K562 (cell line): ENCODE measurements at regions not wholly inside any gene's neighbourhood (a gene's known extent, or its start where the extent isn't known, plus 50 kb on each side); places are given as distances from the start of the nearest gene placed in this dataset.

Experiments used
- ATAC-seq: fragments of 200-7000 bp; cut with Tn5 transposase; 3 replicates; pipeline ENCODE4 v1.9.1; 2020; ENCODE audit warnings: moderate library complexity
- BruUV-seq: library from RNA; stranded (reverse); fragments of 400-500 nt; replicated peaks from 2 replicates; lab custom pipeline; 2021; lab: Mats Ljungman, UMichigan
- CTCF ChIA-PET: fragments of 300-600 bp; formaldehyde crosslinking; extraction: SDS; loops from one replicate; lab custom pipeline; 2021; ENCODE audit warnings: low intra/inter-chr PET ratio; lab: Yijun Ruan, JAX
- POLR2A ChIA-PET: fragments of 300-600, 350-650 bp; sonication (Branson Sonifier 250); formaldehyde crosslinking; extraction: SDS; loops from one replicate; lab custom pipeline; 2021; ENCODE audit warnings: antibody characterized with exemption, inconsistent platforms; lab: Yijun Ruan, JAX
- DNase-seq, 4 experiments: peaks; one replicate each; pipeline versions ENCODE4 v3.0.0 to v3.0.0-alpha.2; 2011 to 2018; ENCODE audit warnings: low spot score in 3 of 4, mixed read lengths in 3 of 4; ENCODE audit errors: extremely low read depth in 1 of 4
- FAIRE-seq: peaks from 2 replicates; lab custom pipeline; 2011; peaks lifted over from hg19 to GRCh38; lab: Jason Lieb, UNC
- H2AFZ ChIP-seq: 2 replicates; pipeline ENCODE4 v1.6.0; 2011; ENCODE audit warnings: low read depth, low read length, control low read depth, inconsistent platforms
- H3K27ac ChIP-seq: fragments of 200-600 bp; 3 replicates; pipeline ENCODE4 v1.8.0; 2011; ENCODE audit warnings: low read depth, mild to moderate bottlenecking, control low read depth, inconsistent platforms, low read length, moderate library complexity, mixed read lengths; ENCODE audit errors: extremely low read depth
- H3K27me3 ChIP-seq, 2 experiments: fragments of 300-600 bp in 1 of 2; 2 replicates in 1 of 2; 3 replicates in 1 of 2; pipeline versions ENCODE4 v1.6.0 to v1.8.0; 2011; ENCODE audit warnings: inconsistent platforms in 2 of 2, low read length in 2 of 2, mild to moderate bottlenecking in 1 of 2, mixed read lengths in 1 of 2, moderate library complexity in 1 of 2; ENCODE audit not compliant: control insufficient read depth in 2 of 2, insufficient read depth in 2 of 2
- H3K36me3 ChIP-seq: fragments of 300-600 bp; 3 replicates; pipeline ENCODE4 v1.8.0; 2011; ENCODE audit warnings: mild to moderate bottlenecking, low read length, inconsistent platforms; ENCODE audit not compliant: control insufficient read depth, insufficient read depth
- H3K4me1 ChIP-seq, 2 experiments: fragments of 200-600 bp in 1 of 2; replicated peaks in 1 of 2; 2 replicates in 1 of 2; 3 replicates in 1 of 2; pipeline versions ENCODE4 v1.5.1 to v1.8.0; 2011; ENCODE audit warnings: inconsistent platforms in 2 of 2, low read length in 2 of 2, mild to moderate bottlenecking in 1 of 2, mixed read lengths in 1 of 2, moderate library complexity in 1 of 2; ENCODE audit not compliant: control insufficient read depth in 2 of 2, insufficient read depth in 2 of 2
- H3K4me2 ChIP-seq: 2 replicates; pipeline ENCODE4 v1.6.1; 2011; ENCODE audit warnings: low read length, control low read depth, inconsistent platforms, mixed read lengths; ENCODE audit not compliant: insufficient read depth
- H3K4me3 ChIP-seq: fragments of 200-600 bp; sonication (generic), shearing (Covaris generic); 2 replicates; pipeline ENCODE4 v1.5.1; 2016; ENCODE audit warnings: control low read depth, inconsistent platforms
- H3K79me2 ChIP-seq: fragments of 200-600 bp; 3 replicates; pipeline ENCODE4 v1.8.0; 2011; ENCODE audit warnings: low read length, inconsistent platforms; ENCODE audit not compliant: control insufficient read depth, insufficient read depth
- H3K9ac ChIP-seq, 2 experiments: 2 replicates each; pipeline versions ENCODE4 v1.6.0 to v1.6.1; 2011; ENCODE audit warnings: low read depth in 2 of 2, low read length in 2 of 2, control low read depth in 1 of 2, inconsistent platforms in 1 of 2, mild to moderate bottlenecking in 1 of 2, mixed read lengths in 1 of 2; ENCODE audit not compliant: insufficient read depth in 1 of 2
- H3K9me1 ChIP-seq: one replicate; pipeline ENCODE4 v1.6.0; 2011; ENCODE audit warnings: inconsistent platforms, mild to moderate bottlenecking, low read length, moderate library complexity; ENCODE audit not compliant: control insufficient read depth, insufficient read depth
- H3K9me3 ChIP-seq: replicated peaks from 2 replicates; pipeline ENCODE4 v1.5.1; 2011; ENCODE audit warnings: low read depth, low read length, inconsistent platforms; ENCODE audit not compliant: control insufficient read depth, insufficient read depth
- H4K20me1 ChIP-seq: replicated peaks from 2 replicates; pipeline ENCODE4 v1.6.1; 2011; ENCODE audit warnings: low read length, inconsistent platforms, mixed read lengths; ENCODE audit not compliant: control insufficient read depth, insufficient read depth
- CBX8 ChIP-seq: fragments of 200-600 bp; sonication (generic); IDR thresholded peaks from 2 replicates; pipeline ENCODE4 v1.6.1; 2012; ENCODE audit warnings: borderline replicate concordance, mixed run types, low read depth, mild to moderate bottlenecking, moderate library complexity, mixed read lengths, low read length, control low read depth, inconsistent platforms; ENCODE audit not compliant: poor library complexity, severe bottlenecking; ENCODE audit errors: extremely low read depth
- HDAC8 ChIP-seq: fragments of 450-650 bp; IDR thresholded peaks from 2 replicates; pipeline ENCODE4 v1.6.1; 2016; ENCODE audit warnings: mild to moderate bottlenecking, missing genetic modification characterization, moderate library complexity, missing compliant biosample characterization
- HES1 ChIP-seq: fragments of 450-650 bp; IDR thresholded peaks from 2 replicates; pipeline ENCODE4 v1.6.1; 2016; ENCODE audit warnings: low read depth, mild to moderate bottlenecking, moderate library complexity
- ILF3 ChIP-seq: fragments of 450-650 bp; IDR thresholded peaks from 2 replicates; pipeline ENCODE4 v1.6.1; 2018; ENCODE audit warnings: antibody characterized with exemption, mild to moderate bottlenecking, moderate library complexity, borderline replicate concordance
- MITF ChIP-seq: IDR thresholded peaks from 2 replicates; pipeline ENCODE4 v1.6.1; 2014; ENCODE audit warnings: antibody characterized with exemption
- NONO ChIP-seq, 2 experiments: fragments of 200-400 bp in 1 of 2; fragments of 450-650 bp in 1 of 2; formaldehyde crosslinking in 1 of 2; IDR thresholded peaks; 2 replicates each; pipeline ENCODE4 v1.6.1; 2017; ENCODE audit warnings: low read depth in 2 of 2, mild to moderate bottlenecking in 2 of 2, moderate library complexity in 2 of 2, low read length in 1 of 2
- PPARD ChIP-seq: fragments of 250-450 bp; sonication (Bioruptor Pico); IDR thresholded peaks from 2 replicates; pipeline ENCODE4 v1.8.0; 2022; ENCODE audit warnings: inconsistent platforms, mild to moderate bottlenecking, moderate library complexity
- RBM15 ChIP-seq: fragments of 200-400 bp; formaldehyde crosslinking; IDR thresholded peaks from 2 replicates; pipeline ENCODE4 v1.6.1; 2018; ENCODE audit warnings: mild to moderate bottlenecking, low read length, moderate library complexity; ENCODE audit not compliant: insufficient read depth
- SREBF2 ChIP-seq: sonication (generic); formaldehyde crosslinking; IDR thresholded peaks from 2 replicates; pipeline ENCODE4 v1.4.0; 2020; ENCODE audit warnings: mild to moderate bottlenecking, missing genetic modification reagents
- ZNF174 ChIP-seq: fragments of 250-450 bp; sonication (Bioruptor Pico); IDR thresholded peaks from 2 replicates; pipeline ENCODE4 v1.4.0; 2020; ENCODE audit warnings: mild to moderate bottlenecking
- ZNF277 ChIP-seq: fragments of 250-450 bp; sonication (Bioruptor Pico); IDR thresholded peaks from 2 replicates; pipeline ENCODE4 v1.8.0; 2022; ENCODE audit warnings: inconsistent platforms, mild to moderate bottlenecking, moderate library complexity, borderline replicate concordance
- ZNF444 ChIP-seq: fragments of 250-450 bp; sonication (Bioruptor Pico); IDR thresholded peaks from 2 replicates; pipeline ENCODE4 v1.4.0; 2020; ENCODE audit warnings: mild to moderate bottlenecking, moderate library complexity
- WGBS: fragments of 100-300 bp; shearing (Covaris generic); methylation state at CpG from one replicate; pipeline ENCODE4 v1.1.6; 2016; ENCODE audit warnings: low coverage, mixed read lengths; ENCODE audit not compliant: insufficient coverage; ENCODE audit errors: missing lambda C conversion rate; 5-methylcytosine and 5-hydroxymethylcytosine counted together
- in situ Hi-C: fragments of 300-500 bp; cut with MboI; formaldehyde crosslinking; loops from 4 replicates; pipeline ENCODE4 v1.15.0; 2018; ENCODE audit warnings: inconsistent platforms, mixed read lengths
- intact Hi-C: fragments of 100-400 bp; cut with micrococcal nuclease; formaldehyde crosslinking; loops from 2 replicates; pipeline ENCODE4 v1.14.2; 2022

- no peak for ATAC-seq
- Histone ChIP-seq H3K4me2 (no peak overlapping the region), H3K4me3 (no peak overlapping the region), H3K27me3 (peaks cover 31 to 54% of the 10 kb centered on the region in 2 experiments; a peak in 4 of 5 replicates), H2AFZ (no peak overlapping the region), H3K9ac (no peak overlapping the region), H3K9me3 (no peaks in the 10 kb centered on the region; the same call in 1 of the 2 replicates), H3K9me1 (no peaks in the 10 kb centered on the region), H4K20me1 (no peaks in the 10 kb centered on the region; the same call in 1 of the 2 replicates), H3K79me2 (no peaks in the 10 kb centered on the region), H3K4me1 (no peaks in the 10 kb centered on the region), H3K36me3 (no peaks in the 10 kb centered on the region), H3K27ac (no peak overlapping the region)
- no TSS peak for BruUV-seq
- FAIRE-seq, result no peak
- ChIA-PET CTCF (no interaction called here), POLR2A (no interaction called here)
- intact Hi-C loops, result no loop called here
- WGBS, result under 1% methylated on average over 23 of the region's 23 CpGs
- TF ChIP-seq ILF3 (no peak), HES1 (no peak), ZNF444 (CRISPR knock-in tag) (no peak), HDAC8 (tag) (no peak), CBX8 (no peak), ZNF174 (CRISPR knock-in tag) (no peak), PPARD (CRISPR knock-in tag) (no peak), NONO (IDR thresholded peaks at IDR 0.05; ENCODE audit: low read depth in 2 of 2, low read length in 1 of 2) (no peak), ZNF277 (CRISPR knock-in tag) (no peak), MITF (no peak), SREBF2 (CRISPR knock-in tag) (no peak), RBM15 (no peak)
- in situ Hi-C loops, result no loop called here
- no peak for DNase-seq
Measured at GRCh38 chr15:29172742-29173725, 96.6 kb downstream of the NSMCE3 start.
